ENCODE measurements at regions not wholly inside any gene's neighbourhood (a gene's known extent, or its start where the extent isn't known, plus 50 kb on each side); places are given as distances from the start of the nearest gene placed in this dataset.

GRCh38 chr2:42860319-42861094 is 68.1 kb upstream of the HAAO start:
- H3K9me3 Mint-ChIP-seq = no peaks in the 10 kb centered on the region
- H3K27ac Mint-ChIP-seq = no peak overlapping the region
- no peaks in the 10 kb centered on the region for H3K36me3 Mint-ChIP-seq (ENCODE audit: low read depth)
- no peak overlapping the region for H3K4me3 Mint-ChIP-seq
- no peaks in the 10 kb centered on the region for H3K27me3 Mint-ChIP-seq
- H3K4me1 Mint-ChIP-seq (ENCODE audit: low read depth) = no peaks in the 10 kb centered on the region

- H3K9me3 Mint-ChIP-seq = no peaks in the 10 kb centered on the region
- no peak overlapping the region for H3K27ac Mint-ChIP-seq
- no peaks in the 10 kb centered on the region for H3K4me1 Mint-ChIP-seq (ENCODE audit: low read depth)
- no peaks in the 10 kb centered on the region for H3K27me3 Mint-ChIP-seq
- H3K36me3 Mint-ChIP-seq (ENCODE audit: low read depth) = no peaks in the 10 kb centered on the region
- no peak overlapping the region for H3K4me3 Mint-ChIP-seq
Observed at GRCh38 chr2:42859791-42860190, 67.4 kb upstream of the HAAO start.

GRCh38 chr2:42859006-42859552 is 66.7 kb upstream of the HAAO start:
- no peaks in the 10 kb centered on the region for H3K4me1 Mint-ChIP-seq (ENCODE audit: low read depth)
- no peak overlapping the region for H3K27ac Mint-ChIP-seq
- H3K27me3 Mint-ChIP-seq = no peaks in the 10 kb centered on the region
- no peaks in the 10 kb centered on the region for H3K36me3 Mint-ChIP-seq (ENCODE audit: low read depth)
- H3K4me3 Mint-ChIP-seq = no peak overlapping the region
- no peaks in the 10 kb centered on the region for H3K9me3 Mint-ChIP-seq

- no peak overlapping the region for H3K4me3 Mint-ChIP-seq
- H3K27ac Mint-ChIP-seq = no peak overlapping the region
- H3K9me3 Mint-ChIP-seq = no peaks in the 10 kb centered on the region
Observed at GRCh38 chr2:42858140-42859005, 66.0 kb upstream of the HAAO start.

GRCh38 chr2:42856891-42857632 is 64.7 kb upstream of the HAAO start:
- no peaks in the 10 kb centered on the region for H3K27me3 Mint-ChIP-seq
- H3K9me3 Mint-ChIP-seq = no peaks in the 10 kb centered on the region
- no peaks in the 10 kb centered on the region for H3K36me3 Mint-ChIP-seq (ENCODE audit: low read depth)
- no peak overlapping the region for H3K4me3 Mint-ChIP-seq
- no peak overlapping the region for H3K27ac Mint-ChIP-seq
- no peaks in the 10 kb centered on the region for H3K4me1 Mint-ChIP-seq (ENCODE audit: low read depth)

More at GRCh38 chr2:42858140-42859005, 66.0 kb upstream of the HAAO start:
- Mint-ChIP-seq H3K27me3 (no peaks in the 10 kb centered on the region), H3K36me3 (ENCODE audit: low read depth) (no peaks in the 10 kb centered on the region), H3K4me1 (ENCODE audit: low read depth) (no peaks in the 10 kb centered on the region)

- H3K4me3 Mint-ChIP-seq = no peak overlapping the region
- H3K27ac Mint-ChIP-seq = no peak overlapping the region
- H3K4me1 Mint-ChIP-seq (ENCODE audit: low read depth) = no peaks in the 10 kb centered on the region
- H3K36me3 Mint-ChIP-seq (ENCODE audit: low read depth) = no peaks in the 10 kb centered on the region
- no peaks in the 10 kb centered on the region for H3K27me3 Mint-ChIP-seq
- H3K9me3 Mint-ChIP-seq = no peaks in the 10 kb centered on the region
Observed at GRCh38 chr2:42856106-42856860, 63.9 kb upstream of the HAAO start.

GRCh38 chr2:42855221-42855970 is 63.0 kb upstream of the HAAO start:
- H3K4me1 Mint-ChIP-seq (ENCODE audit: low read depth) = no peaks in the 10 kb centered on the region
- no peaks in the 10 kb centered on the region for H3K27me3 Mint-ChIP-seq
- H3K27ac Mint-ChIP-seq = no peak overlapping the region
- H3K9me3 Mint-ChIP-seq = no peaks in the 10 kb centered on the region
- H3K4me3 Mint-ChIP-seq = no peak overlapping the region
- H3K36me3 Mint-ChIP-seq (ENCODE audit: low read depth) = no peaks in the 10 kb centered on the region

- Mint-ChIP-seq H3K36me3 (ENCODE audit: low read depth) (no peaks in the 10 kb centered on the region), H3K27ac (no peak overlapping the region), H3K4me1 (ENCODE audit: low read depth) (no peaks in the 10 kb centered on the region), H3K9me3 (no peaks in the 10 kb centered on the region), H3K4me3 (no peak overlapping the region), H3K27me3 (no peaks in the 10 kb centered on the region)
Observed at GRCh38 chr2:42854207-42854818, 61.9 kb upstream of the HAAO start.

GRCh38 chr2:42853549-42854206 is 61.3 kb upstream of the HAAO start:
- no peaks in the 10 kb centered on the region for H3K9me3 Mint-ChIP-seq
- no peaks in the 10 kb centered on the region for H3K4me1 Mint-ChIP-seq (ENCODE audit: low read depth)
- H3K4me3 Mint-ChIP-seq = no peak overlapping the region
- no peaks in the 10 kb centered on the region for H3K27me3 Mint-ChIP-seq
- H3K36me3 Mint-ChIP-seq (ENCODE audit: low read depth) = no peaks in the 10 kb centered on the region
- no peak overlapping the region for H3K27ac Mint-ChIP-seq

- no peak overlapping the region for H3K4me3 Mint-ChIP-seq
- H3K4me1 Mint-ChIP-seq (ENCODE audit: low read depth) = no peaks in the 10 kb centered on the region
- H3K27ac Mint-ChIP-seq = no peak overlapping the region
- H3K9me3 Mint-ChIP-seq = no peaks in the 10 kb centered on the region
- no peaks in the 10 kb centered on the region for H3K36me3 Mint-ChIP-seq (ENCODE audit: low read depth)
- no peaks in the 10 kb centered on the region for H3K27me3 Mint-ChIP-seq
Observed at GRCh38 chr2:42852798-42853197, 60.4 kb upstream of the HAAO start.

- no peaks in the 10 kb centered on the region for H3K36me3 Mint-ChIP-seq (ENCODE audit: low read depth)
- H3K4me3 Mint-ChIP-seq = no peak overlapping the region
- no peak overlapping the region for H3K27ac Mint-ChIP-seq
Observed at GRCh38 chr2:42851740-42852250, 59.4 kb upstream of the HAAO start.

GRCh38 chr2:42851186-42851585 is 58.8 kb upstream of the HAAO start:
- H3K4me3 Mint-ChIP-seq = no peak overlapping the region
- no peaks in the 10 kb centered on the region for H3K4me1 Mint-ChIP-seq (ENCODE audit: low read depth)
- H3K27me3 Mint-ChIP-seq = no peaks in the 10 kb centered on the region
- no peaks in the 10 kb centered on the region for H3K9me3 Mint-ChIP-seq
- no peak overlapping the region for H3K27ac Mint-ChIP-seq
- H3K36me3 Mint-ChIP-seq (ENCODE audit: low read depth) = no peaks in the 10 kb centered on the region

More at GRCh38 chr2:42851740-42852250, 59.4 kb upstream of the HAAO start:
- no peaks in the 10 kb centered on the region for H3K9me3 Mint-ChIP-seq
- no peaks in the 10 kb centered on the region for H3K27me3 Mint-ChIP-seq
- no peaks in the 10 kb centered on the region for H3K4me1 Mint-ChIP-seq (ENCODE audit: low read depth)
